Retinal pigment epithelial cell (primary cell): ENCODE measurements at regions not wholly inside any gene's neighbourhood (a gene's known extent, or its start where the extent isn't known, plus 50 kb on each side); places are given as distances from the start of the nearest gene placed in this dataset.

ENCODE experiments used
- DNase-seq: peaks from one replicate; pipeline ENCODE4 v3.0.0-alpha.2; 2010; ENCODE audit warnings: low read depth
- H3K4me3 ChIP-seq: 2 replicates; pipeline ENCODE4 v1.5.1; 2011; ENCODE audit warnings: mild to moderate bottlenecking, low read length, control low read depth, moderate library complexity
- TF ChIP-seq, protein P1 (sequence below): conservative IDR thresholded peaks from 2 replicates; pipeline ENCODE4 v1.5.1; 2011; ENCODE audit warnings: low read depth, low read length, control low read depth, inconsistent platforms

DNA sequence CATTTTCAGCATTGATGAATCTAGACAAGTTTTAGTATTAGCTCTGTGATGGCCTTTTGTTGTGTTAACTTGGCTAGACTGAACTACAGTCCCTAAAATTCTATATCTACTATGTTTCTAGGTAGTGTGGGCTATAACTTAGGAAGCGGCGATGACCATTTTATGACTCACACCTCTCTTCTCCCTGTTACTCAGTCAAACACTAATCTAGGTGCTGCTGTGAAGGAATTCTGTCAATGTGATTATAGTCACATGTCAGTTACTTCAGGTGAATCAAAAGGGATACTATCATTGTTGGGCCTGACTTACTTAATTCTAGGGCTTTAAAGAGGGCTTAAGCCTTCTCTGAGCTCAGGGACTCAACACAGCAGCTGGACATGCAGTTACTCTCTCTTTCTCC, 691.5 kb upstream of the MAP3K7 start:
- TF ChIP-seq, protein P1, sequence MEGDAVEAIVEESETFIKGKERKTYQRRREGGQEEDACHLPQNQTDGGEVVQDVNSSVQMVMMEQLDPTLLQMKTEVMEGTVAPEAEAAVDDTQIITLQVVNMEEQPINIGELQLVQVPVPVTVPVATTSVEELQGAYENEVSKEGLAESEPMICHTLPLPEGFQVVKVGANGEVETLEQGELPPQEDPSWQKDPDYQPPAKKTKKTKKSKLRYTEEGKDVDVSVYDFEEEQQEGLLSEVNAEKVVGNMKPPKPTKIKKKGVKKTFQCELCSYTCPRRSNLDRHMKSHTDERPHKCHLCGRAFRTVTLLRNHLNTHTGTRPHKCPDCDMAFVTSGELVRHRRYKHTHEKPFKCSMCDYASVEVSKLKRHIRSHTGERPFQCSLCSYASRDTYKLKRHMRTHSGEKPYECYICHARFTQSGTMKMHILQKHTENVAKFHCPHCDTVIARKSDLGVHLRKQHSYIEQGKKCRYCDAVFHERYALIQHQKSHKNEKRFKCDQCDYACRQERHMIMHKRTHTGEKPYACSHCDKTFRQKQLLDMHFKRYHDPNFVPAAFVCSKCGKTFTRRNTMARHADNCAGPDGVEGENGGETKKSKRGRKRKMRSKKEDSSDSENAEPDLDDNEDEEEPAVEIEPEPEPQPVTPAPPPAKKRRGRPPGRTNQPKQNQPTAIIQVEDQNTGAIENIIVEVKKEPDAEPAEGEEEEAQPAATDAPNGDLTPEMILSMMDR, result no peak
- no peak for DNase-seq
- no peak overlapping the region for H3K4me3 ChIP-seq

DNA sequence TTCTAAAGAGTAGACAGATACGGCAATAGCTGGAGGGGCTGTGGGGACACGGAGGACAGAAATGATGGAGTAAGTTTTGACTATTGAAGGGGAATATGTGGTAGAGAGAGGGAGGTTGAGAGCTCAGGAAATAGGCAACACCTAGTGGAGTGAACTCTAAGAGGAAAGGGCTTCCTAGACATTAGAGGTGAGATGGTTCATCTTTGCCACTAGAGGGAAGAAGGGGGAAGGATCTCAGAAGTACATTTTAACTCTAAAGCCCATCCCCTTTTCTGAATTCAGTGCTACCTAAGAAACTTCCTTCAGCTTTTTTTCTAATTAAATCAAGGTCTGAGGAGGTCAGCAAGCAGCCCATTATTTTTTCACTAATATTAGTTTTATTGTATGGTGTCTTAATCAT, 689.4 kb upstream of the MAP3K7 start:
- no peak for DNase-seq
- TF ChIP-seq, protein P1, result peak; percentile 67

DNA sequence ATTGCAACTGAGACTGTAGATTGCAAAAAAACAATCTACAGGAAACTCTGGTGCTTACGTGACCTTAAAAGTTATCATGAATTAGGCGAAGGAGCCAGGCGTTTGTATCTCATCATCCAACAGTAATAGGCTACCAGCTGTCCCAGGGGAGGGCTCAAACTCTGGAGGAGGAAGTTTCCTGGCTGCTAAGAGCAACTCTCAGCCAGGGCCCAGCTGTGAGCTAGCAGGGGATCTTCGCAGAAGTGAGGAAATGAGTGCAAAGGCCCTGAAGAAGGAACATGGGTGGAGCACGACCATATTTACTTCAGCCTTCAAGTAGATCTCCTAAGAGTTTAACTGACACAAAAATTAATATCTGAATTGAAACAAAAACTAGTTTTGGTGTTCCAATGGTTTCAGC, 686.9 kb upstream of the MAP3K7 start:
- no peak overlapping the region for H3K4me3 ChIP-seq
- TF ChIP-seq, protein P1, result no peak
- no peak for DNase-seq

More for the DNA sequence above, 689.4 kb upstream of the MAP3K7 start:
- H3K4me3 ChIP-seq, result no peak overlapping the region

DNA sequence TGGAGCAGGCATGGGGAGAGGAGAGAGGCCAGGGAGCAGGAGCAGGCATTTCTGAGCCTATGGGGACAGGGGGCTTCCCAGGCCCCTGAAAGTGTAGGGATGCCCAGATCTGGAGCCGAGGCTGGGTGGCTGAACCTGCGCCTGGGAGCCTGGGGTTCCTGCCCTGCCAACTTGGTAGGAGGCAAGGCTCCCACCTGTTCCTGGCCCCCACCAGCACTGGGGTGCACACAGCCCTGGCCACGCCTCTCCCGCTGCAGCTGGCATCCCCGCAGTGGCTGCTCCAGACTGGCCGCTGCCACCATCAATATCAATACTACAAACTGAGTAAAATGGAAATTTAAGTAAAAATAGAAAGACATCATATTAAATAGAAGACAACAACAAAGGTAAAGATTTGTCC, 684.9 kb upstream of the MAP3K7 start:
- TF ChIP-seq, protein P1, result no peak
- no peak for DNase-seq
- H3K4me3 ChIP-seq, result no peak overlapping the region

DNA sequence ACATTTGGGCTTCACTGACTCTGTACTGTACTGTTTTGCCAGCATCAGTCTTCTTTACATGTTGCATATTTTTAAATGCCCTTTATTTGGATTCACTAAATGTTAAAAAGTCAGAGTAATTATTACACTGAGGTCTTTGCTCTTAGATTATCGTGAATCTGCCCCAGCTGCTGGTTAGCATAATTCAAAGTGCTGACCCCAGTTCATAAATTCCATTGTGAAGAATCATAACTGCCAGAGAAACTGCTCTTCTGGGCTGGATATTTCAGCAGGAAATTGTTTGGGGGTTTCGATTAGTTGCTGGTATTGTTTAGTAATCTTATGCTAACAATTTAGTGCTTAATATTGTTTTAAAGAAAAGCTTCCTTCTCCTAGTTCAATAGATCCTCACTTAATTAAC, 682.1 kb upstream of the MAP3K7 start:
- H3K4me3 ChIP-seq, result no peak overlapping the region
- TF ChIP-seq, protein P1, result no peak
- peak; percentile 37 for DNase-seq

DNA sequence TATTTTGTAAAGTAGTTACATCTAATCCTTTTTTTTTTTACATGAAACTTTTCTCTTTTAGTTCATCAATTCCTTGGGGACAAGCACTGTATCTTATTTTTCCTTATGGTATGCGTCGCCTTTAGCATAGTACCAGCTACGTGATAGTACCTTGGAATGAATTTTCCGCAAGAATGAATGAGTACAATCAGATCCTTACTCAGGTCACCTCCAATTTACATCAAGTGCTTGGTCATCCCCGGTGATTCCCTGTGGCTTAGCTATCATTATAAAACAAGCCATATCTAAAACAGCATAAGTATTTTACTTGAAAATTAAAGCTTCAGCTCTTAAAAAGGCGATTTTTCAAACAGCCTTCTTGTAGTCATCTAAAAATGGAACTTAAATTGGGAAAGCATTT, 680.4 kb upstream of the MAP3K7 start:
- TF ChIP-seq, protein P1, result no peak
- H3K4me3 ChIP-seq, result no peak overlapping the region
- DNase-seq, result peak; percentile 72

DNA sequence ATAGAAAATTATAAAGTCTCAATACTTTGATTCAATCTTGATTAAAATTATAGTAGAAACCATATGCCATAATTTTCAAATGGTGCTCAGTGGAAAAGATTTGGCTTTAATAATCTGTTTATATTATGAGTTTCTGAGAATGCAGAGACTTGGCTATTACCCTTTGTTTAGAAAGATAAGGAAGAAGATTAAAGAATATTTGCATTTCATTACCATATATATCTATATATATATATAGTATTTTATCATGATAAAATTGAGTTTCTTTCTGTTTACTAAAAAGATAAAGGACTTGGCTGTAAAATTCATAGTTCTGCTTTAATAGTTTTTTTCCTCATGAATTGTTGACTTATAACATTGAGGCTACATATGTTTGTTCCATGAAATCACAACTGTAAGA, 679.3 kb upstream of the MAP3K7 start:
- no peak overlapping the region for H3K4me3 ChIP-seq
- TF ChIP-seq, protein P1, result no peak
- no peak for DNase-seq
